ENCODE measurements at regions not wholly inside any gene's neighbourhood (a gene's known extent, or its start where the extent isn't known, plus 50 kb on each side); places are given as distances from the start of the nearest gene placed in this dataset.

DNA sequence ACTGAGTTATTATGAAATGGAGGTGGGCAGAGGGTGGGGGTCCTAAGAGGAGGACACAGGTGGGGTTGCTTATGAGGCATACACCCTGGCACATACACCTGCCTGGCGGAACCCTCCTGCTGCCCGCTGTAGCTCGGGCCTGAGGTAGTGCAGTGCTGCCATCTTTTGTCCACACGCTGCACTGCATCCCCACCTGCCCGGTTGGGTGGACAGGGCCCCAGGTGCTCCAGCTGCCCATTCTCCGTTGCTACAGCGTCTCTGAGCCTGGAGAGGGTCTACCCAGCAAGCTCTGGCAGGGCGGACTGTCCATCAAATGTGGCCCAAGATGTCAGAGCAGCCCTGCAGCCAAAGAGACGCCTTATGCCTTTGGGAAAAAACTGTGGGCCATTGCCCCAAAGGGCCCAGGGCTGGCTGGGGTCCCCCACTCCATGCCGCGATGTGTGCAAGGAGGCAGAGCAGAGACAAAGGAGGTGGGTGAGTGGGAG, 131.2 kb downstream of the BUD13 start:
- DNase-seq = no peak

- DNase-seq = no peak
These were observed 132.0 kb downstream of the BUD13 start for GRCh38 chr11:116640641-116641402.

- no peak for DNase-seq
These were observed 134.3 kb downstream of the BUD13 start for GRCh38 chr11:116638463-116638862.

GRCh38 chr11:116637766-116638165, 135.0 kb downstream of the BUD13 start:
- DNase-seq = no peak

- no peak for DNase-seq
These were observed 136.4 kb downstream of the BUD13 start for GRCh38 chr11:116636341-116636929.

DNA sequence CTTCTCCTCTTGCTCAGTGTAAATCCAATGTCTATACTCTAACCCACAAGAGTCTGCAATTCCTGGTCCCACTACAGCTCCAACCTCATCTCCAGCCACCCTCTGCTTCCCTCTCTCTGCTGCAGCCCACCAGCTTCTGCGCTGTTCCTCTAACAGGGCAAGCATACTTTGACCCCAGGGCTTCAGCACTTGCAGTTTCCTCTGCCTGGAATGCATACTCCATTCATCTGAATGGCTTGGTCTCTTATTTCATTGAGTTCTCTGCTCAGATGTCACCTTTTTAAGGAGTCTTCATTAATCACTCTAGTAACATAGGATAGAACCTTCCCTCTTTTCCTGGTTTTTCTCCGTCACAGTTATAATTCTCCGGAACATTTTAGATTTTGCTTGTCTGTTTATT, 141.6 kb downstream of the BUD13 start:
- no peak for DNase-seq

DNA sequence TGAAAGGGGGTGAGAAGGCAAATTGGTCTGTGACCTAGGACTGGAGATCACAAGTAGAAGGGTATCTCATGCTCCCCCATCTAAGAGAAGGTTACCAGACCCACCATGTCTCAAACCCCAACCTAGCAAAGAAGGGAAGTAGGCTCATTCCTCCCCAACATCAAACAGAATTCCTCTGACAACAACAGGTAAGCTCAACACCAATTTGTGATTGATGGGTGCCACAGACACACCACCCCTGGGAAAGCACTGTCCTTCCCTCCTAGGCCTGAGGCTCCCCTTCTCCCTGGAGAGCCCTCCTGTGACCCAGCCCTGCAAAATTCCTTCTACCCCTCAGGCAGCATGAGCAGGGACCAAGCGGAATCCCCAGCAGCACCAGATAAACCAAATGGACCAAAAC, 154.3 kb downstream of the BUD13 start:
- DNase-seq = no peak

DNA sequence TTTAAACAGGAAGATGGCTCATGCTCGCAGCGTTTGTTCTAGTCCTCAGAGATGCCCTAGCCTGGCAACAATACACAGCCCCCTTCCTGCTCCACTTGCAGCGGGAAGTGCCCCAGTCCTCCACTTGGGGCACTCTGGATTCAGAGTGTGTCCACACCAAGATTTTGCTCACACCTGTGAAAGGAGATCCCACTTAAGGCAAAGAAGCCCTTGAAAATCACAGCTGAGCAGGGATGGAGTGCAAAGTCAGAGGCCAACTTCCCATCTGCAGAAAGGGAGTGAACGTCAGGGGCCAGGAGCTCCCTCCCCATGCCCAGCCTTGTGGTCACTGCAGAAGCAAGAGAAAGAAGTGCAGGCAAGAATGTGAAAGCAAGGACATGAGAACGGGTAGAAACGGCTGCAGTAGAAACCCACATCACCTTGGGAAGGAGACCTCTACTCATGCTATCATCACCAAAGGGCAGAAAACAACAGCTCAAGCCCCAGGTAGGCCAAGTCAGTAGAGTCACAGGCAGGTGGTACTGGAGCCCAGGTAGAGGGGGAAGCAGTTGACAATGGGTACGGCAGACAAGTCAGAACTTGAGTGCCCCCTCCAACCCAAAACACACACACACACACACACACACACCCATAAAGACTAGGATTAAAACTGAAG, 157.4 kb downstream of the BUD13 start:
- DNase-seq = no peak

GRCh38 chr11:116614306-116615210, 158.2 kb downstream of the BUD13 start:
- no peak for DNase-seq

DNA sequence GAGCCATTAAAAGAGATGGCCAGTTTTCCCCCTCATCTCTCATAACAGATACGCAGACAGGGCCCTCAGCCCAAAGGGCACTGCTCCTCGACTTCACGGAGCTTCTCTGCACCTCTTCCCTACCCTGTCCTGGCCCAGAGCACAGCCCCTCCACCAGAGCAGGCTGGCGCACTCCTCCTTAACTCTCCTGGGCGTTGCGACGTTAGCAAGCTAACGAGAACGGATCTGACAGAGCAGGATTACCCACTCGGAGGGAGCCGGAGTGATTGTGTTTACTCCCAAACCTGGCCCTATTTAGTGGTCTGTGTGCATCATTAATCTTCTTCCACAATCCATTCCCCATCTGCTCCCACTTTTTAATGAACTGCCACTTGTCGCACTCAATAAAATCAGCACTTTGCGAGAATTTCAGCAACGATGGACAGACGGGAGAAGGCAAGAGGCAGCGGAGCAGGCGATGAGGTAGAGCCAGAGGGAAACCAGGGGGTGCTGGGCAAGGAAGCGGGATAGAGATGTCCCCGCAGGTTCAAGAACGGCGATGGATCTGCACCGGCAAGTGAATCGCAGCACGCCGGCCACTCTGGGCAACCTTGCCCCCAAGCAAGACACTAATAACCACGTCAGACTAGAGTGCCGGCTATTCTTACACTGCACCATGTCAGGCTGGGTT, 159.4 kb downstream of the BUD13 start:
- DNase-seq = no peak

- DNase-seq = no peak
These were observed 160.7 kb downstream of the BUD13 start for GRCh38 chr11:116611998-116612620.

- DNase-seq = no peak
These were observed 162.6 kb downstream of the BUD13 start for GRCh38 chr11:116610190-116610589.

DNA sequence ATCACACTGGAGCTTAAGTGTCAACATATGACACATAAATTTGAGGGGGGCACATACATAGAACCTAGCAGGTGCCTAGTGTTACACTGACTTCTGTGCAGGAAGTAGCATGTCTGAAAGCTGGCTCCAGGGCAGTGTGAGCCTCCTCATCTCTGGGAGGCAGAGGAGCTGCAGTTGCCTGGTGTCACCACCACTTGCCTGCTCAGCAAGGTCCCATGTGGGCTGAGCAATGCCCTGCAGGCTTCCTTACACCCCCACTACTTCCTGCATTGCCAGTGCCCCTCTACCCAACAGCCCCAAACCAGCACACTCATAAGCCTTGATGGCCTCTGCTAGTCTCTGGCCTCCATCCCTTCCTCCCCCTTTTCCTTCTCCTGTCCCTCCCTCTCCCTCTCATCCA, 165.8 kb downstream of the BUD13 start:
- no peak for DNase-seq

DNA sequence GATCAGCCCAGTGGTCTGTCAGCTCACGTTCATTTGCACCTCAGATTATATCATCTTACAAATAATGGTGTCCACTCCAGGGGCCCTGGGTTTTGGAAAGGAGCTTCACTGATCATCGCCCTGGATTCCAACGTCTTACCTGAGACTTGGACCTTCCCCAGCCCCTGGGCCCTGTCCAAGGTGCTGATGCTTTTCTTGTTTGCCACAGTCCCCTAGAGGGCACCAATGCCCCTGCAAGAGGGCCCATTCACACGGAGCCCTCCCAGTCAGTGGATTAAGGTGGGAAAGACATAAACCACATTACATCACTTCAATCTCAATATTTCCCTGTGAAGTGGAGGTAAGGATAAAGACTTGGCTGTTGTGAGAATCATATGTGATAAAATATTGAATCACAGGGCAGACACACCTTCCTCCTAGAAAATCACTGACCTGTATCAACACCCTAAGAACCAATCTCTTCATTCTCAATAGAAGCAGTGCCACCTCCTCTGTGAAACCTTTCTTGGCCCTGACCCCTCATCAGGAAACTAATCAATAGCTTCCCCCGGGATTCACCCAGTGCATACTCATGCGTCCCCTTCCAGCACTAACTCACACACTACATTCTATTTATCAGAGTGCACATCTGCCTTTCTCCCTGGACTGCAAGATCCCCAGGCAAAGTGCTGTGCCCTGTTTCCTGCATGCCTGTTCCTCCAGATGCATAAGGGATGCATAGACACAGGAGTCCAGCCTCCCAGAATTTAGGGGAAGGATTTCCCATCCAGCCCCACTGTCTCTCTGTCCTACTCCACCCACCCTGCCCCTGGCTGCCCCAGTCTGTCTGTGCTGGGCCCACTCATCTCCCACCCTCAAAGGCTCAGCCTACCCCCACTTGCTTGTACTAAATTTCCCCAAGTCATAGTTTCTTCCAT, 167.0 kb downstream of the BUD13 start:
- DNase-seq = no peak

DNA sequence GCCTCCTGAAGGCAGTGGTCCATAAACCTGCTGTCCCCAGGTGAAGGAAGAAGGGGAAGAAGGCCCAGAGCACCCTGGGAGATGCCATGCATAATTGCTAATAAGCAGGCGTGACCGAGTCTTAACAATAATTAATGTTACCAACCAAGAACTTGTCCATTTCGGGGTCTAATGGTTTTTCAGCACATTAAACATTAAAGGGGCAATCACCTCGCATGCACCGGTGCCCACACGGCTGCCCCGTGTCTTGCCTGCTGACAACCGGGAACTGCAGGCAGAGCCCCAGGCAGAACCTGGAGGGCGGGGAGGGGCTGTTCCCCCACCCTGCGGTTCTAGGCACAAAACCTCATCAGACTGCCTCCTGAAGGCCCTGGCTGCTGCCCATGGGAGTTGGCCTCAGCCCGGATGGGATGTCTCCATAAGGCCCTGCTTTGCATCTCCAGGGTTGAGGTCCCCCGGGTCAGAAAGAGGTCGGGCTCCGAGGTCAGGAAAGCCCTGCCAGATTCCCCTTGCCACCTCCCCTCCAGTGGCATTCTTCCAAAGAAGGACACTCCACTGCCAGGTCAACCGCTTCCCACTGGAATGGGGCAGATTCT, 169.0 kb downstream of the BUD13 start:
- DNase-seq = no peak

DNA sequence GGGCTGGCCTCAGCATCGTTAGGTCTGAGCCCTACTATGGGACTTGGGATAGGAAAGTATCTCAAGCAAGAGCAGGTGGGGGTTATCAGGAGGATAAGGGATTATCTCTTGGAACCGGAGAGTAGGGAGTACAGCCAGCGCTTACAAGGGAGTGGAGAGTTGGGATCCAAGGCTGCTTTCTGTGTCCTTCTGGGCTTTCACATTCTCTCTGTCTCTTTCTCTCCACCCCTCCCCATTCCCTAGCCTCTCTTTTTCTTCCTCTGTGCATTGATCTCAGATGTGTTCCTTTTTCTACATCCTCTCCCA, 170.2 kb downstream of the BUD13 start:
- no peak for DNase-seq

DNA sequence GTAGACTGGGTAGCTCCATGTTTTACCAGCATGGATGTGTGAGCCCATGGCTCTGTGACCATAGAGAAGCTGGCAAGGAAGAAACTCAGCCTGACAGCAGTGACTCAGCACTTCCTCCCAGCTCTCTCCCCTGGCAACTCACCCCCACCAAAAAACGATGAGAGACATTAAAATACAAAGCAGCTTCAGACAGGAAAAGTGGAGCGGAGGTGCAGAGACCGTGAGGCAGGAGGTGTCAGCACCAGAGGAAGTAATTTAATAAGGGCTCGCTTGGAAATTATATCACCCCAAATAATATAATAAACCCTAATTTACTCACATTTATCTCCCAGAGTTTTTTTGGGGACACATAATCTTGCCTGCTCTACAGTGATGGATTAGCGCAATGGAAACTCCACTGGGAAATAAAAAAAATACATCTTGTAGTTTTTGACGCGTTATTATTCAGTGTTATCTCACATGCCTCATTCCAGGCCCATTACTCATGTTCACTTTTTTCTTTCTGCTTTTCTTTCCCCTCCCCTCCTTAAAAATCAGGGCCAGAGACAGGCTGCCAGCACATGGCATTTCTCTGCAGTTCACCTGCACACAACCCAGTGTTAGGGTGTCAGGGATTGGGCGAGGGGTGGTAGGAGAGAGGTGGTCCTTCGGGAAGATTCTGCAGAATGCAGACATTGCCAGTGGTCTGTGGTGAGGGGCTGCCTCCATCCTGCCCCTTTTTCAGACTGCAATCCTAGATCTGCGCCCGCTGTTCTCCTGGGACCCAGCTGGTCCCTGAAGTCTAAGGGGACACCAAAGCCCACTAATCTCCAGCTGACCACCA, 170.8 kb downstream of the BUD13 start:
- DNase-seq = no peak

- no peak for DNase-seq
These were observed 171.9 kb downstream of the BUD13 start for GRCh38 chr11:116600930-116601329.

GRCh38 chr11:116598556-116598955, 174.2 kb downstream of the BUD13 start:
- no peak for DNase-seq

DNA sequence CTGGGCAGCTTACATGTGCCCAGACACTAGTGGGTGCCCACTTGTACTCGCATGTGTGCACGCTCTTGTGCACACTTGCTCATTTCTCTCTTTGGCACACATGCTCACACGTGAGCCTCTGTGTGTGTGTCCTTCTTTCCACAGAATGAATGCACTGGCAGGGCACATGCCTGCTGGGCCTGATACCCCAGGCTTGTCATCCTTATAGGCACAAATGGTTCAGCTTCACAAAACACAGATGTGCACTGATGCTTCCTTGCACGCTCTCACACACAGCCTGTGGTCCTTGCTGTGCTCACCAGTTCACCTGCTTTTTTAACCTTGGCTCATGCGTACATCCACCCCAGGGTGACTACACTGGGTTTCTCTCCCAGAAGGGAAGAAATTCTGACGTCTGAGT, 174.8 kb downstream of the BUD13 start:
- DNase-seq = no peak
